Neural cell (in vitro differentiated cells): ENCODE measurements at regions not wholly inside any gene's neighbourhood (a gene's known extent, or its start where the extent isn't known, plus 50 kb on each side); places are given as distances from the start of the nearest gene placed in this dataset.

Experiments
- CTCF ChIP-seq: fragments of 450-650 bp; IDR thresholded peaks from 2 replicates; pipeline ENCODE4 v1.5.1; 2014; ENCODE audit warnings: antibody characterized with exemption, mild to moderate bottlenecking, moderate library complexity; ENCODE audit not compliant: poor library complexity, severe bottlenecking
- EP300 ChIP-seq: fragments of 450-650 bp; conservative IDR thresholded peaks from 2 replicates; pipeline ENCODE4 v1.6.1; 2014; ENCODE audit warnings: antibody characterized with exemption, mild to moderate bottlenecking, moderate library complexity; ENCODE audit not compliant: poor library complexity, severe bottlenecking

- no peak for TF ChIP-seq CTCF
- TF ChIP-seq EP300, result no peak
These were observed 281.6 kb upstream of the TMCO5A start for GRCh38 chr15:37652646-37653417.
